Activated naive CD8-positive, alpha-beta T cell treated with anti-CD3 and anti-CD28 coated beads for 36 hours (primary cell): ENCODE measurements at regions not wholly inside any gene's neighbourhood (a gene's known extent, or its start where the extent isn't known, plus 50 kb on each side); places are given as distances from the start of the nearest gene placed in this dataset.

Experiments used
- DNase-seq: peaks from one replicate; pipeline ENCODE4 v3.0.0; 2021
- H3K27ac Mint-ChIP-seq: one replicate; pipeline ENCODE4 v1.8.0; 2022; ENCODE audit warnings: mild to moderate bottlenecking, moderate library complexity, mixed read lengths
- H3K27me3 Mint-ChIP-seq: one replicate; pipeline ENCODE4 v1.8.0; 2022; ENCODE audit warnings: mild to moderate bottlenecking, mixed read lengths
- H3K36me3 Mint-ChIP-seq: one replicate; pipeline ENCODE4 v1.8.0; 2021; ENCODE audit warnings: mild to moderate bottlenecking, mixed read lengths
- H3K4me1 Mint-ChIP-seq: one replicate; pipeline ENCODE4 v1.8.0; 2021; ENCODE audit warnings: mixed read lengths
- H3K4me3 Mint-ChIP-seq: one replicate; pipeline ENCODE4 v1.8.0; 2022; ENCODE audit warnings: mild to moderate bottlenecking, moderate library complexity, mixed read lengths
- H3K9me3 Mint-ChIP-seq: one replicate; pipeline ENCODE4 v1.8.0; 2022; ENCODE audit warnings: mixed read lengths

DNA sequence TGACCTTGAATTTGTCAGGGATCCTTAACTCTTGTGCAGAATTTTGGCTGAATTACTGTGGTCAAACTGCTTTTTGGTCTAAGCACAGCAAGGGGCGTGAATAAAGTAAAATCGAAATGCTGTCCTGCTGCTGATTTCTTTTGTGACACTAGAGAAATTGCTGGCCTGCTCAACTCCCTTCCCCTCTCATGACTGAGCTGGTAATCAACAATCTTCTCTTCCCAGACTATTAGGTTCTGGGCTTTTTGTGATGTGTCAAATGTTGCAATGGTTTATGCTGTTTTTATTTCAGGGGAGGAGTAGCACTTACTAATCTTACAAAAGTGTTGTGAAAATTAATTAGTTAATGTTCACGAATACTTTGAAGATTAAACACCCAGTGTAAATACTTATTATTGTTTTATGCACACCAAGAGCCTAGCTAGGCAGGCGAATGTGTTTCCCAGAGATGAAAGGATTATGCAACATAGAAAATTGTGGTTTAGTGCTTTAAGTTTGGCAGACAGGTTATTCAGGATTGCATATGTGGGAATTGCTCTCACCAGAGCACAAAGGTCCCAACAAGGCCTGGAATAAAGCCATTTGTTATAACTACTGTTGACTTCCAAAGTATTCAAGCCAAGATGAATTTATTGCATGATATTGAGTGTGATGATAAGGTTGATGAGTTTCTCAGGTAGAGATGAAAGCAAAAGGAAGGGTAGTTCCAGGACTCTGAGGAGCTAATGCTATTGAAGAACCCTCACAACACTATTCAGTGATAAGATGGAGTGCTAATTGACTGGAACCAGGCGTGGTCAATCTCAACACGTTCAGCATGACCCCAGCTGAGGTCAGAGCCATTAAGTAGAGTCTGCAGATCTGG, 280.7 kb upstream of the ZNF608 start:
- Mint-ChIP-seq H3K9me3 (no peaks in the 10 kb centered on the region), H3K36me3 (no peaks in the 10 kb centered on the region), H3K27ac (no peak overlapping the region), H3K4me3 (no peak overlapping the region), H3K4me1 (no peaks in the 10 kb centered on the region), H3K27me3 (no peaks in the 10 kb centered on the region)
- no peak for DNase-seq

DNA sequence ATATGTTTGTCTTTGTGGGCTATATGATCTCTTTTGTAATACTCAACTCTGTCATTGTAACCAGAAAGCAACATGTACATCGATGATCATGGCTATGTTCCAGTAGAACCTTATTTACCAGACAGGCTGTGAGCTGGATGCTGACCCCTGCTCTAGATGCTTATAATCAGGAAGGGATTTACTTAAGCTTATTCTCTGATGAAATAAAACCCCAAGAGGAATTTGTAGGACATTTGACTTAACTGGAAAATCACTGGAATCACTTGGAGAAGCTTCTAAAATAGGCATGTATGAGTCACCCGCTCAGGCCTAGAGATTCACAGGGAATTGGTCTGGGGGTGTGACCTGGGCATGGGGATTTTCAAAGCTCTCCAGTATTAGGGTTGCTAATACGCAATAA, 285.8 kb upstream of the ZNF608 start:
- no peak for DNase-seq
- H3K4me3 Mint-ChIP-seq, result no peak overlapping the region
- H3K36me3 Mint-ChIP-seq, result no peaks in the 10 kb centered on the region
- H3K27me3 Mint-ChIP-seq, result no peaks in the 10 kb centered on the region
- no peak overlapping the region for H3K27ac Mint-ChIP-seq
- no peaks in the 10 kb centered on the region for H3K4me1 Mint-ChIP-seq
- no peaks in the 10 kb centered on the region for H3K9me3 Mint-ChIP-seq

DNA sequence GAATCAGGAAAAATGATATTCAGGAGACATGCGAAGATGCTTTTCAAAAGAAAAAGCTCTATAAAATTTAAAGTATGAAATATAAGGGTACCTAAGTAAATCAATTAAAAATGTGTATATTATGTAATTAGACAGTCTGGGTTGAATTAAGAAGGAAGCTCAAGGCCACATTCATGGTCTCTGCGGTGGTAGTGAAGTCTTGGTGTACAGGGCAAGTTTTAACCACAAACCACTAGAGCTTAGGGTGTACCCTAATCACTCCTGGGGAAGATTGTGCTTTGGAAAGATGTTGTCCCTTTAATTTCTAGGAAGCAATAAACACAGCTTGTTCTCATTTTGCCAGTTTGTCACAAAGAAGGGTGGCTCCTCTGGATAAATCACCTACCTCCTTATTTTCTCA, 287.2 kb upstream of the ZNF608 start:
- Mint-ChIP-seq H3K4me3 (no peak overlapping the region), H3K4me1 (no peaks in the 10 kb centered on the region), H3K27ac (no peak overlapping the region), H3K36me3 (no peaks in the 10 kb centered on the region), H3K9me3 (no peaks in the 10 kb centered on the region), H3K27me3 (no peaks in the 10 kb centered on the region)
- DNase-seq, result no peak

DNA sequence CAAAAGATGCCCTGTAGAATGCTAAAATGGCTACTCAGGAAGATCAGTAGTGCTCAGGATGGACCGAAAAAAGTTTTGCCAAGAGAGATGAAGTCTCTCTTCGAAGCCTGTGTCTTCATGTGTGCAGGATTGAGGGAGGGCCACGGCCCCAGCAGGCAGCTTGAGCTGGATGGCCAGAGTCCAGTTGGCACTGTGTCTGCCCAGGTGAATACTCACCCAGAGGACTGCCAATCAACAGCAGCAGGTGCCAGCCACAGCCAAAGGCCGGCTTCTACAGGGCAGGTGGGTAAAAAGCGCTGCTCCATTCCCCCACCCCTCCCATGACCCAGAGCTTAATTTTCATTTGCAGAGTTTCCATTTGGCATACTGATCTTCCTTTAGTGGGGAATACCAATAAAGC, 287.9 kb upstream of the ZNF608 start:
- Mint-ChIP-seq H3K9me3 (no peaks in the 10 kb centered on the region), H3K4me1 (no peaks in the 10 kb centered on the region), H3K27me3 (no peaks in the 10 kb centered on the region), H3K36me3 (no peaks in the 10 kb centered on the region), H3K4me3 (no peak overlapping the region), H3K27ac (no peak overlapping the region)
- no peak for DNase-seq

DNA sequence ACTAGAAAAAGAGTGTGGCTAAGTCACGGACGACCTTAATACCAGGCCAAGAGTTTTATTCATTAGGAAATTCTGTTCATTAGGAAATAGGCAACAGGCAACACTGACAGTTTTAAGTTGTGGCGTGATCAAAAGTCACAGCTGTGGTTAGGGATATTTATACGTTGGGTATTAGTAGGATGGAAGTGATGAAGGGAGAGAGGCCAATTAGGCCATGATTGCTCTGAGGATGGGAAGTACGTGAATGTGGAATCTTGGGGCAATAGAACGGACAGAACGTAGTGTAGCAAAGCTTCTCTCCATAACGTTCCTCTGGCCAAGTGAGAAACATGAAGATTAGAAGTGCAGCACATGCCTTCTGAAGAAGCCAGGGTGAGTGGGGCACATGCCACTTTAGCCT, 290.1 kb upstream of the ZNF608 start:
- Mint-ChIP-seq H3K27ac (no peak overlapping the region), H3K4me1 (no peaks in the 10 kb centered on the region), H3K36me3 (no peaks in the 10 kb centered on the region)

DNA sequence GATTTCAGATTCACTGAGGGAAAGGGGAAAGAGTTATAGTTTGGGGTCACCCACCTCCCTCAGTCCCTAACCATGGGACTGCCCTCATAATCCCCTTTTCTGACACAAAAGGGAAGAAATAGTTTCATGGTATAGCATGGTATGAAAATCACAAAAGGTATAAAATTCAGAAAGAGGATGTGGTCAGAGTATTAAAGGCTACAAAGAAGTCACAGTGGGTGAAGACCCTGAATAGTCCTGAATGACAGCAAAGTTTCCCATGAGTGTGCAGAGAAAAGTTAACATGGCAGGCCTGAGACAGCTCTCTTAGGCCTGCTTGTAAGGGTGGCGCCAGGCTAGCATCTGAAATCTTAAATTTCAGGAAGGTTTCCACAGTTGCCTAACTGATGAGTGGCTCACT, 290.6 kb upstream of the ZNF608 start:
- Mint-ChIP-seq H3K4me1 (no peaks in the 10 kb centered on the region), H3K4me3 (no peak overlapping the region), H3K36me3 (no peaks in the 10 kb centered on the region), H3K9me3 (no peaks in the 10 kb centered on the region), H3K27ac (no peak overlapping the region), H3K27me3 (no peaks in the 10 kb centered on the region)
- DNase-seq, result no peak

More for the DNA sequence above, 290.1 kb upstream of the ZNF608 start:
- Mint-ChIP-seq H3K4me3 (no peak overlapping the region), H3K9me3 (no peaks in the 10 kb centered on the region), H3K27me3 (no peaks in the 10 kb centered on the region)
- no peak for DNase-seq

DNA sequence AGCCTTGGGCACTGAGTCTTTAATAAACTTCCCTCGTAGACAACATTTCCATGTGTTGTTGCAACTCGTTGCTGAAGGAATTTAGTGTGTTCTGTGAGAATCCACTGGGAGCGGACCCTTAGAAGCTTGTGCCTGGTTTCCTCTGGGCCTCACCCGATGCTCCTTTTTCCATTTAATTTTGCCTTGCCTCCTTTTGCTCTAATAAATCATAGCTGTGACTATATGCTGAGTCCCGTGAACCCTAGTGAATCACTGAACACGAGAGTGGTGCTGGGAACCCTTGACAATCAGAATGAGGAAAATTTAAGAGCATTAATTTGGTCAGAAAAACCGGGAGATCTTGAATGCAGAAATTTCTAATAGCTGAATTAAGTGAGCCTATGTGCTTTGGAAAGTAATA, 291.1 kb upstream of the ZNF608 start:
- no peaks in the 10 kb centered on the region for H3K4me1 Mint-ChIP-seq
- no peak overlapping the region for H3K27ac Mint-ChIP-seq

DNA sequence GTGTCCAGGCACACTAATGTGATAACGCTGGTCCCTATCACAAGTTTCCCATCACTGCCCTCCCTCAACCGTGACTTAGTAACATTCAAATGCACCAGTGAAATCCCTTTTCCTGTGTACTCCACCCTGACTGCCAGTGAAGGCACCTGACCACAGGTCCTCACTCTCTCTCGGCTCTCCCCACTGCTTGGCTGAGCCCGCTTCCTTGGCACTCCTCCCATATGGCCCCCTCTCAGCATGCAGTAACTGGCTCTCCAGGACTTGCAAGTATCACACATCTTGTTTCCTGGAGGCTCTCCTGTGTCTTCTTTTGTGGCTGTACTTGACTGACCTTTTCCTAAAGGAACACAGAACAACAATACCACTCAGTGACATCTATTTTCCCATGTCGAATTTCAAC, 292.0 kb upstream of the ZNF608 start:
- Mint-ChIP-seq H3K27me3 (no peaks in the 10 kb centered on the region), H3K27ac (no peak overlapping the region), H3K36me3 (no peaks in the 10 kb centered on the region), H3K9me3 (no peaks in the 10 kb centered on the region), H3K4me3 (no peak overlapping the region), H3K4me1 (no peaks in the 10 kb centered on the region)
- DNase-seq, result no peak

More for the DNA sequence above, 291.1 kb upstream of the ZNF608 start:
- Mint-ChIP-seq H3K4me3 (no peak overlapping the region), H3K36me3 (no peaks in the 10 kb centered on the region), H3K27me3 (no peaks in the 10 kb centered on the region), H3K9me3 (no peaks in the 10 kb centered on the region)
- no peak for DNase-seq

DNA sequence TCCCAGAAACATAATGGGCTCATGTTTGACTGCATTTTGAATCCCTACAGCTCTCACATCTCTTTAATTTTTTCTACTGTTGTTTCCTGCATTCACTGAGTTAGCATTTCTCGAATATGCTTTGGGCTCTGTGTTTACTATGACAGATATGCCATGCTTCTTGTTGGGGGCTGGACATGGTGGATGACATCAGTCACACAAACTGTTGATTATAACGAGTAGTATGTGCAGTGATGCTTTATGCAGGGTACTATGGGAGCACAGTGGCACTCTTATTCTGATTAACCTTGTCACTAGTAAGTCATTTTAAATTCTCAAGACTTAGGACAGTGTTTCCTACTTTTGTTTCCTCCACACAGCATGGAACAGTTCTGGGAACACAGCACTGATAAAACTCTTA, 295.4 kb upstream of the ZNF608 start:
- DNase-seq, result no peak
- H3K9me3 Mint-ChIP-seq, result no peaks in the 10 kb centered on the region
- no peak overlapping the region for H3K27ac Mint-ChIP-seq
- no peaks in the 10 kb centered on the region for H3K27me3 Mint-ChIP-seq
- no peaks in the 10 kb centered on the region for H3K36me3 Mint-ChIP-seq
- no peaks in the 10 kb centered on the region for H3K4me1 Mint-ChIP-seq
- no peak overlapping the region for H3K4me3 Mint-ChIP-seq

DNA sequence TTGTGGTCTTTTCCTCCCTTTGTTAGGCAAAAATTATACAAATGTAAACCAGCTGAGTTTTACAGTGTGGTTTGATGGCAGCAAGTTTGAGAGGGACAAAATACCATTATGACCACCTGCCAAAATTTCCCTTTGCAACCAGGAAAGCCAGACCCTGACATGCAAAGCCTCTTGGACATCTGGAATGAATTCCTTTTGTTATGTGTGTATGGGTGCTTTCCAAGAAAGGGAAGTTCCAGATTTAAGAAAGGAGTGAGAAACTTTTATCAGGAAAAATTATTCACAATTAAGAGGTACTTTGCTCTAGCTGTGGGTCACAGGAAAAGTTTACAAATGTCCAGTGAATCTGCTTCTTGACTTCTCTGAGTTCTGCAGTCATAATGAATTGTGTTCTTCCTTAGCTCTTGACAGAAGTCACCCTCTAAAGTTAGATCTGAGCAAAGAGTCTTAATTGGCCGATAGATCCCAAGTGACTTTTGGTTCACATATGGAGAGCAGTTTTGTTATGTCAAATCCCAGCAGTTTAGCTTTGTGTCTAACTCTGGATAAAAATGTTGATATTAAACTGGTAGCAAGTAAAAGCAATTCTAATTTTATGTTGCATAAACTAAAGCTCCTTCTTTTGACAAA, 295.9 kb upstream of the ZNF608 start:
- no peak for DNase-seq
- no peaks in the 10 kb centered on the region for H3K9me3 Mint-ChIP-seq

DNA sequence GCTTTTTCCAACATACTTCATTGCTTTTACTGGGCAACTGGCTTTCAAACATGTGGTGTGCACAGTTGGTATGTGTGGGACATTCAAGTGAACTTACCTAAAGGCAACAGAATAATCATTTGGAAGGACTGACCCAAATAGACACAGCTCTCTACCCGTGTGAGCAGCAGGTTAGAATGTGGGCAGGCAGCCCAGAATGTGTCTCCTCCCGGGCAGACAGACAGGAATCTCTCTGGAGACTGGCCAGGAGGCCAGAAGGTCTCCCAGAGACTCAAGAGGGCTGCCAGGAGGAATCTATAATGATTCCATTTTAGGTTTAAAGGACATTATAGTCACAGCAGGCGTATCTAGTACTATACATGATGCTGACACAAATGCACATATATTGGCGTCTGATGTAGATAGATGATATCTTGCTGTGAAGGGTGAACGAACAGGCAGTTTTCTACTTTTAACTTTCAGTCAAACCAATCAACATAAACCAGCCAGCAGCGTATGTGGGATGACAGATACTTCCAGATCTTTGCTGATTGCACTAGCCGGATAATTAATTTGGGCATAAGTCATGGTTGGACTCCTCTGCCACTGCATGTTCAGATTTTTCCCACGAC, 297.4 kb upstream of the ZNF608 start:
- H3K27me3 Mint-ChIP-seq, result no peaks in the 10 kb centered on the region
- H3K9me3 Mint-ChIP-seq, result no peaks in the 10 kb centered on the region
- no peak for DNase-seq
- H3K4me1 Mint-ChIP-seq, result no peaks in the 10 kb centered on the region
- no peak overlapping the region for H3K4me3 Mint-ChIP-seq
- H3K27ac Mint-ChIP-seq, result no peak overlapping the region
- no peaks in the 10 kb centered on the region for H3K36me3 Mint-ChIP-seq

More for the DNA sequence above, 295.9 kb upstream of the ZNF608 start:
- H3K27ac Mint-ChIP-seq, result no peak overlapping the region
- H3K27me3 Mint-ChIP-seq, result no peaks in the 10 kb centered on the region
- no peaks in the 10 kb centered on the region for H3K36me3 Mint-ChIP-seq
- H3K4me3 Mint-ChIP-seq, result no peak overlapping the region
- H3K4me1 Mint-ChIP-seq, result no peaks in the 10 kb centered on the region

DNA sequence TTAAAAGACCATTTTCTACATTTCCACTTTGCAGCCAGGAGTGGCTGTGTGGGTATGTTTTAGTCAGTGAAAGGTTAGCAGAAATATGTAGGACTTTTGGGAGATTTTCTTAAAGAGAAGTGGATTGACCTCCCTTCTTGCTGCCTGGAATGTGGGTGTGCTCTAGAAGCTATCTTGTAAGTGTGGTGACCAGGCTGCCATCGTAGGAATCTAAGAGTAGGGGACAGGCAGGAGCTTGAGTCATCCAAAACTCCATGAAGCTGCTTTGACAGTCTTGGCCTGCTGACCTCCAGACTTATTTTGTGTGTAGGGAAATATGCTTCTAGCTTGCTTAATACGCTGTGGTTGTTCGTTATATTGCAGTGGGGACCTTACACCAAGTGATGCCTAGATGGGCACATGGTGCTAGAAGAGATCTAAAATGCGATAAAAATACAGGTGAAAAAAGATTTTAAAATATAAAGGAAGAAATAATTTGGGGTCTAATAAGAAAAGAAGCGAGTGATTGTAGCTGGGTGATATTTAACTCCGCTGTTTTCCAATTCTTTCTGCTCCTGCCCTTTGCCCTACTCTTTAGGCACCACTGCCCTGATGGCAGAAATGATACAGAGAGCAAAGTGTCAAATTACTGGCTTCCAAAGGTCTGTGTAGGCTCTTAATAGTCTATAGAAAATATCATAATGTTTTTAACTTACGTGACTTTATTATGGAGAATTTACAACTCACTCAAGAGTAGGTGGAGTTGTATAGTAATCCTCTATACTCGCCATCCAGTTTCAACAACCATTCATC, 298.2 kb upstream of the ZNF608 start:
- Mint-ChIP-seq H3K36me3 (no peaks in the 10 kb centered on the region), H3K9me3 (no peaks in the 10 kb centered on the region), H3K4me3 (no peak overlapping the region), H3K4me1 (no peaks in the 10 kb centered on the region), H3K27ac (no peak overlapping the region), H3K27me3 (no peaks in the 10 kb centered on the region)
- DNase-seq, result no peak

DNA sequence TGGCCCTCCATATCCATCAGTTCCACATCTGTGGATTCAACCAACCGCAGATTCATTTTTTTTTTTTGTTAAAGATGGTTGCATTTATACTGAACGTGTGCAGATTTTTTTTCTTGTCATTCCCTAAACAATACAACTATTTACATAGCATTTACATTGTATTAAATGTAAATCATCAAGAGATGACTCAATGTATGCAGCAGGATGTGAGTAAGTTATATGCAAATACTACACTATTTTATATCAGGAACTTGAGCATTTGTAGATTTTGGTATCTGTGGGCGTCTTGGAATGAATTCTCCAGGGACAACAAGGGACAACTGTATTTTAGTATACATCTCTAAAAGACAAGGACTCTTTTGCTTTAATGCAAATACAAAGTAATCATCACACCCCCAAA, 299.2 kb upstream of the ZNF608 start:
- no peaks in the 10 kb centered on the region for H3K9me3 Mint-ChIP-seq
- no peak for DNase-seq
- no peaks in the 10 kb centered on the region for H3K36me3 Mint-ChIP-seq
- no peaks in the 10 kb centered on the region for H3K4me1 Mint-ChIP-seq
- no peak overlapping the region for H3K27ac Mint-ChIP-seq
- H3K4me3 Mint-ChIP-seq, result no peak overlapping the region
- no peaks in the 10 kb centered on the region for H3K27me3 Mint-ChIP-seq

DNA sequence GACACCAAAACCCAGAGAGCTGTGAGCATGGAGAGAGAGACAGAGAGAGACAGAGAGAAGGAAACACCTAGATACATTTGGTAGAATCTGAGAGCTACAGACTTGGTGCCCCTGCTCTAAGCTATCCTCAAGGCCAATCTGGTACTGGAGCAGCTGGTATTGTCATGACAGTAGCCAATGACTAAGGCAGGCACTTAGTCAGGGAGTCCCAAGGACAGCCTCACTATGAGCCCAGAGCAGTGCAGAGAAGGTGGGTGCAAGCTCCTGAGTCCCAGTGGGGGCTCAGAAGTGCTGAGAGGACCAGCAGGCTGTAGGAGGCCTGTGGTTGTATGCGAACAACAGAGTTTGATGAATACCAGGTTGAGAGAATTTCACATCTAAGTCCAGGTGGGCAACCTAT, 300.4 kb upstream of the ZNF608 start:
- Mint-ChIP-seq H3K4me1 (no peaks in the 10 kb centered on the region), H3K9me3 (no peaks in the 10 kb centered on the region), H3K36me3 (no peaks in the 10 kb centered on the region), H3K4me3 (no peak overlapping the region), H3K27me3 (no peaks in the 10 kb centered on the region), H3K27ac (no peak overlapping the region)
- DNase-seq, result no peak

DNA sequence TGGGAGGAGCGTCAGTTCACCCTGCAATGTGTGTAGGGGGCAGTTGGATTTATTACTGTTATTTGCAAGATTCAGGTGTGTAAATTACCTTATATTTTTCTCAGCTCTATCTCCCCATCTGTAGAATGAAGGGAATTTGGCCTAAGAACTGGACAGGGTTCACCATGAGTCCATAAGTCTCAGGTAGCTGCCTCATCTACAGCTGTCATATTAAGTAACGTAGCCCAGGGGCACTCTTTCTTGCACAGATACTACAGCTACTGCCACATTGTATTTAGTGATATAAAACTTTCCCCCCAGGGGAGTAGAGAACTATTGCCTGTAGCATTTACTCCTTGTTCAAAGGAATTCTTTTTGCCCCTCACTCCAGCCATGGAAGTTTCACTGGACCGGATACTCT, 301.4 kb upstream of the ZNF608 start:
- Mint-ChIP-seq H3K27ac (no peak overlapping the region), H3K4me1 (no peaks in the 10 kb centered on the region), H3K9me3 (no peaks in the 10 kb centered on the region), H3K4me3 (no peak overlapping the region), H3K27me3 (no peaks in the 10 kb centered on the region), H3K36me3 (no peaks in the 10 kb centered on the region)
- no peak for DNase-seq
